WTC11 (cell line): ENCODE measurements at regions not wholly inside any gene's neighbourhood (a gene's known extent, or its start where the extent isn't known, plus 50 kb on each side); places are given as distances from the start of the nearest gene placed in this dataset.

Source experiments
- ATAC-seq: fragments of 200-7000 bp; cut with Tn5 transposase; 2 replicates; pipeline ENCODE4 v1.10.0; 2021; ENCODE audit warnings: mild to moderate bottlenecking, moderate library complexity
- CTCF ChIA-PET: fragments of 300-600 bp; sonication (Branson Sonifier 250); formaldehyde crosslinking; loops from one replicate; lab custom pipeline; 2021; ENCODE audit warnings: antibody characterized with exemption; lab: Charles Lee
- POLR2A ChIA-PET: fragments of 350-600 bp; sonication (Branson Sonifier 250); formaldehyde crosslinking; loops from one replicate; lab custom pipeline; 2021; ENCODE audit warnings: antibody characterized with exemption; lab: Charles Lee
- DNase-seq: peaks from one replicate; pipeline ENCODE4 v3.0.0; 2021; ENCODE audit warnings: low spot score
- H3K27ac Mint-ChIP-seq: 2 replicates; pipeline ENCODE4 v1.8.0; 2021; ENCODE audit warnings: mixed read lengths
- H3K27me3 Mint-ChIP-seq: 2 replicates; pipeline ENCODE4 v1.8.0; 2021; ENCODE audit warnings: low read depth, mild to moderate bottlenecking, moderate library complexity, mixed read lengths
- H3K36me3 Mint-ChIP-seq: 2 replicates; pipeline ENCODE4 v1.8.0; 2021; ENCODE audit warnings: mixed read lengths
- H3K4me1 Mint-ChIP-seq: 2 replicates; pipeline ENCODE4 v1.8.0; 2022; ENCODE audit warnings: mixed read lengths
- H3K4me3 Mint-ChIP-seq: 2 replicates; pipeline ENCODE4 v1.8.0; 2021; ENCODE audit warnings: mild to moderate bottlenecking, moderate library complexity, mixed read lengths
- H3K9me3 Mint-ChIP-seq: 2 replicates; pipeline ENCODE4 v1.8.0; 2021; ENCODE audit warnings: mixed read lengths
- CBFB ChIP-seq: sonication (generic); formaldehyde crosslinking; IDR thresholded peaks from 2 replicates; pipeline ENCODE4 v1.8.1; 2022; ENCODE audit warnings: mild to moderate bottlenecking, low read depth, missing genetic modification reagents
- ELF4 ChIP-seq: sonication (generic); formaldehyde crosslinking; IDR thresholded peaks from 2 replicates; pipeline ENCODE4 v1.8.1; 2022; ENCODE audit warnings: low read depth, mild to moderate bottlenecking, moderate library complexity, missing genetic modification reagents
- ETV6 ChIP-seq: sonication (generic); formaldehyde crosslinking; IDR thresholded peaks from 2 replicates; pipeline ENCODE4 v1.8.1; 2022; ENCODE audit warnings: mild to moderate bottlenecking, missing genetic modification reagents
- GTF2I ChIP-seq: fragments of 250-450 bp; sonication (Bioruptor Pico); conservative IDR thresholded peaks from 2 replicates; pipeline ENCODE4 v1.4.0; 2021; ENCODE audit warnings: mild to moderate bottlenecking
- PRDM15 ChIP-seq: sonication (generic); formaldehyde crosslinking; IDR thresholded peaks from 2 replicates; pipeline ENCODE4 v1.8.0; 2022; ENCODE audit warnings: missing genetic modification reagents
- PREB ChIP-seq: sonication (generic); formaldehyde crosslinking; IDR thresholded peaks from 2 replicates; pipeline ENCODE4 v1.8.1; 2022; ENCODE audit warnings: mild to moderate bottlenecking, missing genetic modification reagents, moderate library complexity, borderline replicate concordance
- PRRX2 ChIP-seq: fragments of 250-450 bp; sonication (Bioruptor Pico); IDR thresholded peaks from 2 replicates; pipeline ENCODE4 v1.8.0; 2021; ENCODE audit warnings: mild to moderate bottlenecking
- RELA ChIP-seq: sonication (generic); formaldehyde crosslinking; IDR thresholded peaks from 2 replicates; pipeline ENCODE4 v1.8.1; 2022; ENCODE audit warnings: missing genetic modification reagents, mild to moderate bottlenecking, borderline replicate concordance
- RORB ChIP-seq: fragments of 250-450 bp; sonication (Bioruptor Pico); IDR thresholded peaks from 2 replicates; pipeline ENCODE4 v1.9.0; 2021; ENCODE audit warnings: mild to moderate bottlenecking
- SMAD4 ChIP-seq: sonication (generic); formaldehyde crosslinking; IDR thresholded peaks from 2 replicates; pipeline ENCODE4 v1.8.0; 2022; ENCODE audit warnings: mild to moderate bottlenecking, missing genetic modification reagents
- SP1 ChIP-seq: sonication (generic); formaldehyde crosslinking; conservative IDR thresholded peaks from 2 replicates; pipeline ENCODE4 v1.8.1; 2022; ENCODE audit warnings: missing genetic modification reagents
- TEAD1 ChIP-seq: sonication (generic); formaldehyde crosslinking; IDR thresholded peaks from 2 replicates; pipeline ENCODE4 v1.8.0; 2022; ENCODE audit warnings: mild to moderate bottlenecking, missing genetic modification reagents
- TEAD4 ChIP-seq: sonication (generic); formaldehyde crosslinking; IDR thresholded peaks from 2 replicates; pipeline ENCODE4 v1.8.0; 2022; ENCODE audit warnings: mild to moderate bottlenecking, missing genetic modification reagents
- TP53 ChIP-seq: sonication (generic); formaldehyde crosslinking; IDR thresholded peaks from 2 replicates; pipeline ENCODE4 v1.8.1; 2023; ENCODE audit warnings: mild to moderate bottlenecking, missing genetic modification reagents
- ZMAT4 ChIP-seq: fragments of 250-450 bp; sonication (Bioruptor Pico); IDR thresholded peaks from 2 replicates; pipeline ENCODE4 v1.9.0; 2021; ENCODE audit warnings: mild to moderate bottlenecking
- ZNF121 ChIP-seq: sonication (generic); formaldehyde crosslinking; IDR thresholded peaks from 2 replicates; pipeline ENCODE4 v1.8.0; 2023; ENCODE audit warnings: missing genetic modification reagents
- ZNF232 ChIP-seq: sonication (generic); formaldehyde crosslinking; IDR thresholded peaks from 2 replicates; pipeline ENCODE4 v1.8.0; 2022; ENCODE audit warnings: mild to moderate bottlenecking, missing genetic modification reagents
- ZNF317 ChIP-seq: sonication (generic); formaldehyde crosslinking; IDR thresholded peaks from 2 replicates; pipeline ENCODE4 v1.8.1; 2023; ENCODE audit warnings: low read depth, mild to moderate bottlenecking, moderate library complexity, missing genetic modification reagents, borderline replicate concordance
- ZNF416 ChIP-seq: fragments of 250-450 bp; sonication (Bioruptor Pico); IDR thresholded peaks from 2 replicates; pipeline ENCODE4 v1.9.0; 2021; ENCODE audit warnings: mild to moderate bottlenecking, inconsistent platforms
- ZNF423 ChIP-seq: fragments of 250-450 bp; sonication (Bioruptor Pico); IDR thresholded peaks from 2 replicates; pipeline ENCODE4 v2.1.2; 2022; ENCODE audit warnings: mild to moderate bottlenecking, moderate library complexity
- ZSCAN18 ChIP-seq: fragments of 250-450 bp; sonication (Bioruptor Pico); IDR thresholded peaks from 2 replicates; pipeline ENCODE4 v2.1.2; 2022; ENCODE audit warnings: mild to moderate bottlenecking, moderate library complexity
- TF ChIP-seq, protein P1 (sequence below): sonication (generic); formaldehyde crosslinking; IDR thresholded peaks from 2 replicates; pipeline ENCODE4 v1.8.1; 2023; ENCODE audit warnings: mild to moderate bottlenecking, missing genetic modification reagents, moderate library complexity
- TF ChIP-seq, protein P2 (sequence below): sonication (generic); formaldehyde crosslinking; IDR thresholded peaks from 2 replicates; pipeline ENCODE4 v1.8.1; 2022; ENCODE audit warnings: missing genetic modification reagents, borderline replicate concordance

GRCh38 chr11:96655474-96655873, 265.7 kb downstream of the JRKL start:
- no peaks in the 10 kb centered on the region for H3K36me3 Mint-ChIP-seq
- ChIA-PET CTCF (interaction anchor here (0.7 kb wide), 1 partner anchor 192 kb away, joined by 3 read pairs; no protein-coding TSS in a partner anchor), POLR2A (no interaction called here)
- no peak for TF ChIP-seq RELA (CRISPR knock-in tag)
- ATAC-seq: no peak
- DNase-seq: no peak
- no peak overlapping the region for H3K4me3 Mint-ChIP-seq
- no peaks in the 10 kb centered on the region for H3K4me1 Mint-ChIP-seq
- H3K27me3 Mint-ChIP-seq: no peaks in the 10 kb centered on the region
- no peaks in the 10 kb centered on the region for H3K9me3 Mint-ChIP-seq
- H3K27ac Mint-ChIP-seq: no peak overlapping the region

GRCh38 chr11:96658436-96658835, 268.6 kb downstream of the JRKL start:
- POLR2A ChIA-PET: interaction anchor here (0.8 kb wide), 1 partner anchor 12 kb away, joined by 4 read pairs; no protein-coding TSS in a partner anchor
- no peak overlapping the region for H3K27ac Mint-ChIP-seq
- DNase-seq (no peak), ATAC-seq (no peak)
- H3K4me3 Mint-ChIP-seq: no peak overlapping the region
- CTCF ChIA-PET: no interaction called here
- TF ChIP-seq TEAD1 (CRISPR knock-in tag) (no peak), ZNF423 (no peak), SMAD4 (CRISPR knock-in tag) (no peak), ZNF416 (CRISPR knock-in tag) (no peak), ELF4 (CRISPR knock-in tag) (no peak), GTF2I (CRISPR knock-in tag) (no peak), PRRX2 (no peak), TP53 (CRISPR knock-in tag) (no peak), TEAD4 (CRISPR knock-in tag) (no peak), PRDM15 (CRISPR knock-in tag) (no peak), ZNF317 (no peak), SP1 (CRISPR knock-in tag) (no peak), ZSCAN18 (no peak)
- no peaks in the 10 kb centered on the region for H3K9me3 Mint-ChIP-seq
- H3K4me1 Mint-ChIP-seq: no peaks in the 10 kb centered on the region
- no peaks in the 10 kb centered on the region for H3K36me3 Mint-ChIP-seq
- no peaks in the 10 kb centered on the region for H3K27me3 Mint-ChIP-seq

- Mint-ChIP-seq H3K27ac (no peak overlapping the region), H3K9me3 (no peaks in the 10 kb centered on the region), H3K36me3 (no peaks in the 10 kb centered on the region), H3K4me3 (no peak overlapping the region), H3K4me1 (no peaks in the 10 kb centered on the region), H3K27me3 (no peaks in the 10 kb centered on the region)
- DNase-seq: no peak
- ChIA-PET CTCF (no interaction called here), POLR2A (no interaction called here)
- TF ChIP-seq RORB (no peak), ZMAT4 (CRISPR knock-in tag) (no peak), CBFB (CRISPR knock-in tag) (no peak), ZNF121 (CRISPR knock-in tag) (no peak), PREB (no peak), ETV6 (CRISPR knock-in tag) (no peak), PRRX2 (no peak), ZNF232 (CRISPR knock-in tag) (no peak)
- TF ChIP-seq, protein P1, sequence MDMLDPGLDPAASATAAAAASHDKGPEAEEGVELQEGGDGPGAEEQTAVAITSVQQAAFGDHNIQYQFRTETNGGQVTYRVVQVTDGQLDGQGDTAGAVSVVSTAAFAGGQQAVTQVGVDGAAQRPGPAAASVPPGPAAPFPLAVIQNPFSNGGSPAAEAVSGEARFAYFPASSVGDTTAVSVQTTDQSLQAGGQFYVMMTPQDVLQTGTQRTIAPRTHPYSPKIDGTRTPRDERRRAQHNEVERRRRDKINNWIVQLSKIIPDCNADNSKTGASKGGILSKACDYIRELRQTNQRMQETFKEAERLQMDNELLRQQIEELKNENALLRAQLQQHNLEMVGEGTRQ: no peak
- TF ChIP-seq, protein P2, sequence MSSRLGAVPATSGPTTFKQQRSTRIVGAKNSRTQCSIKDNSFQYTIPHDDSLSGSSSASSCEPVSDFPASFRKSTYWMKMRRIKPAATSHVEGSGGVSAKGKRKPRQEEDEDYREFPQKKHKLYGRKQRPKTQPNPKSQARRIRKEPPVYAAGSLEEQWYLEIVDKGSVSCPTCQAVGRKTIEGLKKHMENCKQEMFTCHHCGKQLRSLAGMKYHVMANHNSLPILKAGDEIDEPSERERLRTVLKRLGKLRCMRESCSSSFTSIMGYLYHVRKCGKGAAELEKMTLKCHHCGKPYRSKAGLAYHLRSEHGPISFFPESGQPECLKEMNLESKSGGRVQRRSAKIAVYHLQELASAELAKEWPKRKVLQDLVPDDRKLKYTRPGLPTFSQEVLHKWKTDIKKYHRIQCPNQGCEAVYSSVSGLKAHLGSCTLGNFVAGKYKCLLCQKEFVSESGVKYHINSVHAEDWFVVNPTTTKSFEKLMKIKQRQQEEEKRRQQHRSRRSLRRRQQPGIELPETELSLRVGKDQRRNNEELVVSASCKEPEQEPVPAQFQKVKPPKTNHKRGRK: no peak
- ATAC-seq: no peak
Measured at GRCh38 chr11:96664110-96664509, 274.3 kb downstream of the JRKL start.
